HepG2 (cell line): ENCODE measurements at regions not wholly inside any gene's neighbourhood (a gene's known extent, or its start where the extent isn't known, plus 50 kb on each side); places are given as distances from the start of the nearest gene placed in this dataset.
A peak's percentile ranks its signal among the peaks of the same experiment; 100 is the strongest.

ENCODE experiments used
- ARHGAP35 ChIP-seq: sonication (generic); formaldehyde crosslinking; IDR thresholded peaks from 2 replicates; pipeline ENCODE4 v1.9.0; 2022; ENCODE audit warnings: mild to moderate bottlenecking, inconsistent platforms, moderate library complexity, missing genetic modification reagents, borderline replicate concordance
- CBX5 ChIP-seq: sonication (generic); formaldehyde crosslinking; IDR thresholded peaks from 2 replicates; pipeline ENCODE4 v1.4.0; 2020; ENCODE audit warnings: missing genetic modification reagents, borderline replicate concordance
- CREB3 ChIP-seq: sonication (generic); formaldehyde crosslinking; IDR thresholded peaks from 2 replicates; pipeline ENCODE4 v1.5.0; 2020; ENCODE audit warnings: missing genetic modification reagents
- ESRRA ChIP-seq: sonication (generic); formaldehyde crosslinking; IDR thresholded peaks from 2 replicates; pipeline ENCODE4 v1.5.1; 2020; ENCODE audit warnings: mild to moderate bottlenecking, low read depth, missing genetic modification reagents
- GATAD2A ChIP-seq: IDR thresholded peaks from 2 replicates; pipeline ENCODE4 v1.6.1; 2016
- HDAC1 ChIP-seq: sonication (generic); formaldehyde crosslinking; IDR thresholded peaks from 2 replicates; pipeline ENCODE4 v1.5.1; 2020; ENCODE audit warnings: mild to moderate bottlenecking, missing genetic modification reagents
- HDAC2 ChIP-seq: sonication (generic); formaldehyde crosslinking; IDR thresholded peaks from 2 replicates; pipeline ENCODE4 v1.4.0; 2020; ENCODE audit warnings: missing genetic modification reagents
- HOXA3 ChIP-seq: sonication (generic); formaldehyde crosslinking; IDR thresholded peaks from 2 replicates; pipeline ENCODE4 v1.5.0; 2020; ENCODE audit warnings: missing genetic modification reagents
- JUNB ChIP-seq: sonication (generic); formaldehyde crosslinking; IDR thresholded peaks from 2 replicates; pipeline ENCODE4 v1.8.0; 2022; ENCODE audit warnings: missing genetic modification reagents, mild to moderate bottlenecking, borderline replicate concordance
- KIAA2018 ChIP-seq: sonication (generic); formaldehyde crosslinking; IDR thresholded peaks from 2 replicates; pipeline ENCODE4 v1.5.0; 2020; ENCODE audit warnings: mild to moderate bottlenecking, missing genetic modification reagents, borderline replicate concordance
- KLF15 ChIP-seq: sonication (generic); formaldehyde crosslinking; IDR thresholded peaks from 2 replicates; pipeline ENCODE4 v1.8.1; 2023; ENCODE audit warnings: borderline replicate concordance, mild to moderate bottlenecking, inconsistent platforms, missing genetic modification reagents, mixed read lengths
- MED1 ChIP-seq: sonication (generic); formaldehyde crosslinking; IDR thresholded peaks from 2 replicates; pipeline ENCODE4 v1.4.0; 2020; ENCODE audit warnings: missing genetic modification reagents
- MXD4 ChIP-seq: IDR thresholded peaks from 2 replicates; pipeline ENCODE4 v1.6.1; 2016; ENCODE audit warnings: mild to moderate bottlenecking, missing biosample characterization, missing genetic modification reagents
- PITX1 ChIP-seq: sonication (generic); formaldehyde crosslinking; IDR thresholded peaks from 2 replicates; pipeline ENCODE4 v1.5.1; 2020; ENCODE audit warnings: mild to moderate bottlenecking, missing genetic modification reagents
- POLR2AphosphoS5 ChIP-seq: IDR thresholded peaks from 2 replicates; pipeline ENCODE4 v1.6.1; 2012; ENCODE audit warnings: low read depth, low read length
- SAFB2 ChIP-seq: sonication (generic); formaldehyde crosslinking; IDR thresholded peaks from 2 replicates; pipeline ENCODE4 v1.5.1; 2020; ENCODE audit warnings: missing genetic modification reagents, low read depth, mild to moderate bottlenecking, borderline replicate concordance
- SAP130 ChIP-seq: IDR thresholded peaks from 2 replicates; pipeline ENCODE4 v1.6.1; 2016; ENCODE audit warnings: low read depth
- ZBTB33 ChIP-seq: sonication (generic); formaldehyde crosslinking; IDR thresholded peaks from 2 replicates; pipeline ENCODE4 v1.4.0; 2020; ENCODE audit warnings: missing genetic modification reagents
- ZNF30 ChIP-seq: sonication (generic); formaldehyde crosslinking; IDR thresholded peaks from 2 replicates; pipeline ENCODE4 v1.5.0; 2020; ENCODE audit warnings: mild to moderate bottlenecking, missing genetic modification reagents
- ZNF775 ChIP-seq: sonication (generic); formaldehyde crosslinking; IDR thresholded peaks from 2 replicates; pipeline ENCODE4 v1.4.0; 2020; ENCODE audit warnings: missing genetic modification reagents, mild to moderate bottlenecking, moderate library complexity, borderline replicate concordance
- ZZZ3 ChIP-seq: sonication (generic); formaldehyde crosslinking; IDR thresholded peaks from 2 replicates; pipeline ENCODE4 v1.4.0; 2020; ENCODE audit warnings: missing genetic modification reagents, mild to moderate bottlenecking, borderline replicate concordance

- TF ChIP-seq HDAC1 (CRISPR knock-in tag), result peak; percentile 59; the same call in 1 of the 2 replicates
- TF ChIP-seq ESRRA (CRISPR knock-in tag), result peak; percentile 68; the same call in 1 of the 2 replicates
- peak; percentile 73 for TF ChIP-seq GATAD2A (CRISPR knock-in tag)
- TF ChIP-seq SAP130, result peak; percentile 44
- no peak for TF ChIP-seq ZNF30 (CRISPR knock-in tag)
- no peak for TF ChIP-seq CREB3 (CRISPR knock-in tag)
- TF ChIP-seq HOXA3, result peak; percentile 63
- no peak for TF ChIP-seq KLF15 (CRISPR knock-in tag)
- TF ChIP-seq POLR2AphosphoS5, result no peak
- TF ChIP-seq PITX1 (CRISPR knock-in tag), result peak; percentile 59; the same call in 1 of the 2 replicates
- peak; percentile 58 for TF ChIP-seq HDAC2
- TF ChIP-seq SAFB2 (CRISPR knock-in tag), result no peak; the same call in 1 of the 2 replicates
- TF ChIP-seq MXD4 (CRISPR knock-in tag), result no peak
- TF ChIP-seq ARHGAP35 (CRISPR knock-in tag), result no peak
- peak; percentile 83 for TF ChIP-seq MED1 (CRISPR knock-in tag)
- no peak for TF ChIP-seq JUNB
- TF ChIP-seq ZBTB33 (CRISPR knock-in tag), result peak; percentile 72; the same call in 1 of the 2 replicates
- no peak for TF ChIP-seq ZNF775
- TF ChIP-seq CBX5, result peak; percentile 84; the same call in 1 of the 2 replicates
- no peak for TF ChIP-seq KIAA2018 (CRISPR knock-in tag)
- no peak for TF ChIP-seq ZZZ3 (CRISPR knock-in tag)
Measured at GRCh38 chr7:138243430-138243829, 167.2 kb downstream of the AKR1D1 start (continued).
